LHCN-M2 (cell line): ENCODE measurements at regions not wholly inside any gene's neighbourhood (a gene's known extent, or its start where the extent isn't known, plus 50 kb on each side); places are given as distances from the start of the nearest gene placed in this dataset.
"Not testable (repeated sequence)": the region's sequence is repeated elsewhere in the genome, so short reads cannot be mapped to it uniquely, and the experiment has no call there.

ENCODE experiments used
- DNase-seq: peaks from one replicate; pipeline ENCODE4 v3.0.0-alpha.2; 2012; ENCODE audit warnings: low read depth

DNA sequence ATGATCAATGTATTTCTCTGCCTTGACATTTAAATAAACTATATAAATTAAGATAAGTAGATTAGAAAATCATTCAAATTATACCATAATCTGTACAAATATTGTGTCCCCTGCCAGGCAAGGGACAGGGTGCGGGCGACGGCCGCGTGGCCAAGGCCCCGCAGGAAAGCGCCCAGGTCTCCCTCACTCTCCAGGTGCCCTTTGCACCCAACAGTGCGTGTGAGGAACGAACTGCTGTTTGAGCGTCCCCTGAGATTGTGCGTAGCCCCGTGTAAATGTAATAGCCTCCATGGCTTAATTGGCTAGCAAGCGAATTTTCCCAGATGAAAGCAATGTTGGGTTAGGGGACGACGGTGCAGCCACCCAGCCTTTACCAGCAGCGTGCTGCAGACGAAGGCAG lies 161.4 kb downstream of the SYT15 start:
- DNase-seq, result not testable (repeated sequence)

DNA sequence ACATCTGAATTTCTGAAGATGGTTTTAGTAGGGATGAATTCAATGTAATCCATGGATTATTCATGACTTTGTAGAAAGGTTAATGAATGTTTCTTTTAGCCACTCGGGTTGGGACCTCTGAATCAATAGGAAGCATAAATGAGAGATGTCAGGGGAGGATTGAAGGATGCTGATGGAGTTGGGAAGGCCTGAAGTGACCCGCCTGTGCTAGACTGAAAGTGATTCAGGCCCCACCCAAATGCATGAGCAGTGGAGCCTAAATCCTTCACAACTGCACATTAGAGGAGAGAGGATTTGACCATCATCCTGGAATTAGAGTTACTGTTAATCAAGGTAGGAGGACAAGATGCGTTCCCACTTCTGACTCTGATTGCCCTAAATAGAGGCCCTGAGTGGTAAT lies 162.2 kb upstream of the PTPN20 start:
- not testable (repeated sequence) for DNase-seq

DNA sequence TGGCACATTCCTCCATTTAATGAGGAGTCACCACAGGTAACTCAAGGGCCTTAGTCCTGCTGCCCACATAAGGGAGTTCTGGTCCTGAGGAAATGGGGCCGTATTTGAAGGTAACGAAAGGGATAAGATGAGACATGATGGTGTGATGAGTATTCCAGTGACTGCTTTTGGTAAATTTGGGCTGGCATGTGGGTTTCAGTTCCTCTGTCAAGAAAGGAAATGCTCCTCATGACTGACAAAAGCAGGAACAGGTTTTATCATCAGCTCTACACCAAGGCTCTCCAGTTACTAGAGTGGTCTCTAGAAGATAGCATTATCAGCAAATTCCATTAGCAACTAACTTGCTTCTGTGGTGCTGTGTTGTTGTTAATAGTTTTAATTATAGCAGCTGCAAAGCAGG lies 161.8 kb upstream of the PTPN20 start:
- DNase-seq, result not testable (repeated sequence)

DNA sequence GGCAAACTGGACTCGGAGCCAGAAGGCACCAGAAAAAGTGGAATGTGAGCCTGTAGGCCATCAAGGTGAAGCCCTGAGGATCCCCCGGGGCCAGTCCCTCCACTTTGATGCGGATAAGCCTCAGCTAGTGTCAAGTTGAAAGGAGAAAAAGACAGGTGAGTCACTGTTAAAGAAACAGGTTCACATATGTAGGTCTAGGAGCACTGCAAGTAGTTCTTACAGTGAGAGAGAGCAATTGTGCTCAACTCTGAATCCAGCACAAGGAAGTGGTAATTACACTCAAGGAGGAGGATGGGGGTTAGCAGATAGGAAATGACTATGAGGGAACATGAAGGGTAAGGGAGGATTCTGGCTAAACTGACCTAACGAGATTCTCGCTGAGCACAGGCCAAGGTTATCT lies 157.5 kb upstream of the PTPN20 start:
- not testable (repeated sequence) for DNase-seq

GRCh38 chr10:46761471-46761870 lies 149.8 kb upstream of the PTPN20 start:
- DNase-seq, result not testable (repeated sequence)

- not testable (repeated sequence) for DNase-seq
Measured at GRCh38 chr10:46768515-46769291, 142.5 kb upstream of the PTPN20 start.

- not testable (repeated sequence) for DNase-seq
Measured at GRCh38 chr10:46773178-46773896, 137.9 kb upstream of the PTPN20 start.

GRCh38 chr10:46773897-46774236 lies 137.4 kb upstream of the PTPN20 start:
- DNase-seq, result not testable (repeated sequence)

- DNase-seq, result not testable (repeated sequence)
Measured at GRCh38 chr10:46774366-46774765, 136.9 kb upstream of the PTPN20 start.

DNA sequence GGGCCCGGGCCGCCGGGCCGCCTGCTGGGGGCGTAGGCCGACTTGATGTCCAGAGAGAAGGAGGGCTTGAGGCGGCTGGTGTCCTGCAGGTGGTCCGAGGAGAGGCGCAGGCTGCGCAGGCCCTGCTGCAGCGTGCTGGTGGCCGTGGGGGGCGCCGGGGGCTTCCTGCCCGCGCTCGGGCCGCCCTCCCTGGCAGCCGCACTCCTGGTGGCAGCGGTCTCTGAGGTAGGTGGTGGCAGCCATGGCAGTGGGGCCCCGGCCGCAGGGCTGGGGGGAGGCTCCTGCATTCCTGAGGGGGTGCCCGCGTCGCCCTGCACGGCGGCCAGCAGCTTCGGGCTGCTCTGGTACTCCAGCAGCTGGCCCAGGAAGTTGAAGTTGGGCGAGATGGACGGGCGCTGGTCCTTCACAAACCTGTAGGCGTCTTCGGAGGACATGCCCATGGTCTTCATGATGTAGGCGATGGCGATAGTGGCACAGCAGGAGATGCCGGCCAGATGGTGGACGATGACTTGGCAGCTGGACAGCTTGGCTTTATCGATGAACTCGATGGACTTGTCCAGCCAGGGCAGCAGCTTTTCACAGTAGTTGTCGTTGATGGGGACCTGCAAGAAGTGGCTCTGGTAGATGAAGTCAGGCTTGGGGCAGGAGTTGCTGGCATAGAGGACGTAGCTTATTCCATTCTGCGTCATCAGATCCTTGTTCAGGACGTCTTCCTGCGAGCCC lies 136.1 kb upstream of the PTPN20 start:
- DNase-seq, result not testable (repeated sequence)

DNA sequence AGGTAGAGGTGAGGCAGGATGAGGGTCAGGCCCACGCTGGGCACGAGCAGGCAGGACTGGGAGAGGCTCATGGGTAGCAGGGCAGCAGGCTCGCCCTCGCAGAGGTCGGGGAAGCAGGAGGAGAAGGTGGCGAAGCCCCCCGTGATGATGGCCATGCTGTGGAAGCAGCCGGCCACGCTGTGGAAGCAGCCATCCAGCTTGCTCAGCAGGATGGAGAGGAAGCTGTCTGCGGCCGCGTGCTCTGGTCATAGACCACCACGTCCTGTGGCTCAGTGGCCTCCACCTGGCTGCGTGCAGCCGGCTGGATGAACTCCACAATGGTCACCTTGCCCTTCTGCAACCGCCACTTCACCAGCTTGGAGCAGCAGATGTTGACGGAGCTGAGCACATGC lies 135.6 kb upstream of the PTPN20 start:
- DNase-seq, result not testable (repeated sequence)

DNA sequence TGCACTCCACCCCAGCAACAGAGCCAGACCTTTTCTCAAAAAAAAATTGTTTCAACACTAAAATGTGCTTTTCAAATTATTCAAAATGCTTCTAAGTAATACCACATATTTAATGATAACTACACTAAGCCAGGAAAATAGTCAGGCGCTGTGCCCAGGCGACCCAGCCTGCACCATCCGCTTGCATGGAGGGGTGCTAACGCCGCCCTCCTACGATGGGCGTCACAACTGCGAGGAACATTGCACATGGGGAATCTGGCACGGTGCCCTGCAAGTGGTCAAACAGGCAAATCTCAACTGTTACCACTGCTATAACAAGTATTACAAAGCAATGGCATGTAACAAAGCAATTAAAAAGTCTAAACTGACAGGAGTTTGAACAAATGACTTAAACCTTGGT lies 131.7 kb upstream of the PTPN20 start:
- peak; percentile 35 for DNase-seq

- DNase-seq, result peak; percentile 49
Measured at GRCh38 chr10:46780164-46780563, 131.1 kb upstream of the PTPN20 start.

GRCh38 chr10:46781001-46781400 lies 130.2 kb upstream of the PTPN20 start:
- not testable (repeated sequence) for DNase-seq

GRCh38 chr10:46782001-46782874 lies 129.0 kb upstream of the PTPN20 start:
- DNase-seq, result peak; percentile 23

DNA sequence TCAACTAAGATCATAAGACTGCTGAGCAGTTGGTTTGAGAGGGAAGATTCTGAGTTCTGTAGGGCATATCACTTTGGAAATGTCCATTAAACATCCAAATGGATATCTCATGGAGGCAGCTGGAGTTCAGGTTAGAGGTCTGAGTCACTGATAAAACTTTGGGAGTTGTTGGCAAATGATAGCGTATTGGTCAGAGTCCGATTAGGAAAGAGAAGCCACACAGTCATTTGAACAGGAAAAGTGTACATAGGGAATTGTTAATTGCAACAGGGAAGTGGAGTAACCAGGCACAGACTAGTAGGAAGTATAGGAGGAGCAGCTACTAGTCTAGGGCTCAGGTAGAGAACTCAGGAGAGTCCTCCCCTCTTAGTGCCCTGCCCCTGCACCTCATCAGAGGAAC lies 126.6 kb upstream of the PTPN20 start:
- not testable (repeated sequence) for DNase-seq

DNA sequence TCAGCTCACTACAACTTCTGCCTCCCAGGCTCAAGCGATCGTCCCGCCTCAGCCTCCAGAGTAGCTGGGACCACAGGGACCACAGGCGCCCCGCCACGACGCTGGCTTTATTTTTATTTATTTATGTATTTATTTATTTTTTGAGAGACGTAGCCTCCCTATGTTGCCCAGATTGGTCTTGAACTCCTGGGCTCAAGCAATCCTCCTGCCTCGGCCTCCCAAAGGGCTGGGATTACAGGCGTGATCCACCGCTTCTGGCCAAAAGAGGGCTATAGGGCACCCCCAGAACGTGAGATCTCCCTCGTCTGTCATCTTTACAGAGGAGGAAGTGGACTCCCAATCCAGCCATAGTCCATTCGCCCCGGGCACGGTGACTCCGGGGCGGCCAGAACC lies 125.1 kb upstream of the PTPN20 start:
- DNase-seq, result not testable (repeated sequence)

- DNase-seq, result peak; percentile 80
Measured at GRCh38 chr10:46786518-46787320, 124.5 kb upstream of the PTPN20 start.

DNA sequence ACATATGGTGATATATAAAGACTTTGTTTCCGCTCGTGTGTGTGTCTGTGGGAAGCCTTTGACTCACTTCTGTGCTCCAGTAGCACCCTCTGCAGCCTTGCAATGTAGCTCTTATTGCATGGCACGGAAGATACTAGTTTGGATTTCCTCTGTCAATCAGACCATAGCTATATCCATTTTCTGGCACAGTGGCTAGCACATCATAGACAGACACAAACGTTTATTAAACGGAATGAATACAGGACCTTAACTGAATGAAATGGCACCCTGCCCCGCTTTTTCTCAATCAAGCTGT lies 124.0 kb upstream of the PTPN20 start:
- DNase-seq, result peak; percentile 64

DNA sequence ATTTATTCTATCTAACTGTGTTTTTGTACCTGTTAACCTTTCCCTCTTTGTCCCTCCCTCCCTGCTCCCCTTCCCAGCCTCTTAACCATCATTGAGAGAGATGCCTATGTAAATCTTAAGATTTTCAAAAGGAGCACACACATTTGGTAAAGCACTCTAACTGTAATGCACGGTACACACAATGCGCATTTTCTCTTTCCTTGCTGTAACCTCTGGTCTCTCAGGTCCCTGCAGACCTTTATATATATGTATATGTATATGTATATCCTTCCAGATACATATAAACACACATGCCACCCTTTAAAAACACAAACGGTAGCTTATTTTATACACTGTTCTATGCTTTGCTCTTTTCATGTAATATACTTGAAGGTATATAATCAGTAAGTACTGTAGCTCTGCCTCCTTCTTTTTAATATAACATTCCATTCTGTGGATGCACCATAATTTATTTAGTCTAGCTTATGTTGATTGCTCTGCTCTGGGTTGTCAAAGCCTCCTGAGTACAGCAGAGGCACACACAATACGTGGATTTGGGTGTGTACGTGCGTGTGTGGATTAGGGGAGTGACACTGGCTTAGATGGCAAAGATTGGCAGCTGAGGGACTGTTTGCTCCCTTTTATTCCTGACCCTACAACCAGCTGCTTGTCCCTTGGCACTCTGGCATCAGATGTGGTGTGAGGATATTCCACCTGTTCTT lies 118.4 kb upstream of the PTPN20 start:
- DNase-seq, result not testable (repeated sequence)
